ENCODE measurements at regions not wholly inside any gene's neighbourhood (a gene's known extent, or its start where the extent isn't known, plus 50 kb on each side); places are given as distances from the start of the nearest gene placed in this dataset.

DNA sequence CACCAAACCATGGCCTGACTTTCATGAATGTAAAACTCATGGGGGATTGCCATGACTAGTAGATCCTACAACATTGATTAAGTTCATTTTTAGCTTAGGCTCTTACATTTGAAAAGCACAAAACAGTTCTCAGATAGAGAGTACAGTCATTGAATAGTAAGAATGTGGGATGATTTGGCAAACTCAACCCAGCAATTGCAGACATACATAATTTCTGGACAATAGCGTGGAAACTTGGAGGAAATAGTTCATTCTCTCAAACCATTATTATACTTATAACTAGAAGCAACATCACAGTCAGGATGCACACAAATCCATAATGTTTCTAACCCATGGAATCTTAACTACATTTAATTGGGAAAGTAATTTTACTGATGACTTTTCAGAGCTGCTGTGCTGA is 598.2 kb downstream of the LMO4 start:
- Histone ChIP-seq H3K79me2 (ENCODE audit: insufficient read depth, low read length) (no peaks in the 10 kb centered on the region), H3K36me3 (ENCODE audit: insufficient read depth, low read length) (no peaks in the 10 kb centered on the region), H4K20me1 (ENCODE audit: insufficient read depth, low read length) (no peaks in the 10 kb centered on the region), H3K9ac (ENCODE audit: low read length) (no peak overlapping the region), H3K9me3 (ENCODE audit: insufficient read depth, low read depth, low read length) (no peaks in the 10 kb centered on the region), H3K4me1 (ENCODE audit: insufficient read depth, low read length) (no peaks in the 10 kb centered on the region), H3K27ac (ENCODE audit: low read depth, low read length) (no peak overlapping the region), H2AFZ (ENCODE audit: low read depth, low read length) (no peak overlapping the region), H3K27me3 (ENCODE audit: insufficient read depth, low read length) (no peaks in the 10 kb centered on the region), H3K4me3 (ENCODE audit: insufficient read depth, low read depth, low read length) (no peak overlapping the region), H3K4me2 (ENCODE audit: low read length) (no peak overlapping the region)
- FAIRE-seq = no peak
- Mint-ChIP-seq H3K4me3 (ENCODE audit: unreplicated experiment) (no peak overlapping the region), H3K27ac (ENCODE audit: unreplicated experiment) (no peak overlapping the region), H3K4me1 (ENCODE audit: low read depth, unreplicated experiment) (peaks cover 3% of the 10 kb centered on the region), H3K27me3 (ENCODE audit: low read depth, unreplicated experiment) (no peaks in the 10 kb centered on the region), H3K9me3 (ENCODE audit: unreplicated experiment) (no peaks in the 10 kb centered on the region), H3K36me3 (ENCODE audit: low read depth, unreplicated experiment) (no peaks in the 10 kb centered on the region)
- TF ChIP-seq, protein P1, sequence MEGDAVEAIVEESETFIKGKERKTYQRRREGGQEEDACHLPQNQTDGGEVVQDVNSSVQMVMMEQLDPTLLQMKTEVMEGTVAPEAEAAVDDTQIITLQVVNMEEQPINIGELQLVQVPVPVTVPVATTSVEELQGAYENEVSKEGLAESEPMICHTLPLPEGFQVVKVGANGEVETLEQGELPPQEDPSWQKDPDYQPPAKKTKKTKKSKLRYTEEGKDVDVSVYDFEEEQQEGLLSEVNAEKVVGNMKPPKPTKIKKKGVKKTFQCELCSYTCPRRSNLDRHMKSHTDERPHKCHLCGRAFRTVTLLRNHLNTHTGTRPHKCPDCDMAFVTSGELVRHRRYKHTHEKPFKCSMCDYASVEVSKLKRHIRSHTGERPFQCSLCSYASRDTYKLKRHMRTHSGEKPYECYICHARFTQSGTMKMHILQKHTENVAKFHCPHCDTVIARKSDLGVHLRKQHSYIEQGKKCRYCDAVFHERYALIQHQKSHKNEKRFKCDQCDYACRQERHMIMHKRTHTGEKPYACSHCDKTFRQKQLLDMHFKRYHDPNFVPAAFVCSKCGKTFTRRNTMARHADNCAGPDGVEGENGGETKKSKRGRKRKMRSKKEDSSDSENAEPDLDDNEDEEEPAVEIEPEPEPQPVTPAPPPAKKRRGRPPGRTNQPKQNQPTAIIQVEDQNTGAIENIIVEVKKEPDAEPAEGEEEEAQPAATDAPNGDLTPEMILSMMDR (IDR thresholded peaks at IDR 0.05; ENCODE audit: insufficient read depth, low read depth, low read length) = no peak
- no peak for TF ChIP-seq EZH2 (IDR thresholded peaks at IDR 0.05; ENCODE audit: insufficient read depth, low read length)
- no peak for DNase-seq (ENCODE audit: low read depth)

- H3K9me3 Mint-ChIP-seq (ENCODE audit: unreplicated experiment) = no peaks in the 10 kb centered on the region
- no peak overlapping the region for H3K27ac Mint-ChIP-seq (ENCODE audit: unreplicated experiment)
- Histone ChIP-seq H3K36me3 (ENCODE audit: insufficient read depth, low read length) (no peaks in the 10 kb centered on the region), H3K4me3 (ENCODE audit: insufficient read depth, low read depth, low read length) (no peak overlapping the region), H3K4me2 (ENCODE audit: low read length) (no peak overlapping the region), H2AFZ (ENCODE audit: low read depth, low read length) (no peak overlapping the region), H3K79me2 (ENCODE audit: insufficient read depth, low read length) (no peaks in the 10 kb centered on the region), H3K9ac (ENCODE audit: low read length) (no peak overlapping the region), H3K27me3 (ENCODE audit: insufficient read depth, low read length) (no peaks in the 10 kb centered on the region), H3K9me3 (ENCODE audit: insufficient read depth, low read depth, low read length) (no peaks in the 10 kb centered on the region), H4K20me1 (ENCODE audit: insufficient read depth, low read length) (no peaks in the 10 kb centered on the region), H3K27ac (ENCODE audit: low read depth, low read length) (no peak overlapping the region), H3K4me1 (ENCODE audit: insufficient read depth, low read length) (no peaks in the 10 kb centered on the region)
- TF ChIP-seq, protein P1 (IDR thresholded peaks at IDR 0.05; ENCODE audit: insufficient read depth, low read depth, low read length) = no peak
- no peak for TF ChIP-seq EZH2 (IDR thresholded peaks at IDR 0.05; ENCODE audit: insufficient read depth, low read length)
- no peaks in the 10 kb centered on the region for H3K36me3 Mint-ChIP-seq (ENCODE audit: low read depth, unreplicated experiment)
- DNase-seq (ENCODE audit: low read depth) (peak; percentile 63), FAIRE-seq (no peak)
- H3K27me3 Mint-ChIP-seq (ENCODE audit: low read depth, unreplicated experiment) = no peaks in the 10 kb centered on the region
- no peak overlapping the region for H3K4me3 Mint-ChIP-seq (ENCODE audit: unreplicated experiment)
- peaks cover 3% of the 10 kb centered on the region for H3K4me1 Mint-ChIP-seq (ENCODE audit: low read depth, unreplicated experiment)
Measured at GRCh38 chr1:87927391-87928280, 599.0 kb downstream of the LMO4 start.

DNA sequence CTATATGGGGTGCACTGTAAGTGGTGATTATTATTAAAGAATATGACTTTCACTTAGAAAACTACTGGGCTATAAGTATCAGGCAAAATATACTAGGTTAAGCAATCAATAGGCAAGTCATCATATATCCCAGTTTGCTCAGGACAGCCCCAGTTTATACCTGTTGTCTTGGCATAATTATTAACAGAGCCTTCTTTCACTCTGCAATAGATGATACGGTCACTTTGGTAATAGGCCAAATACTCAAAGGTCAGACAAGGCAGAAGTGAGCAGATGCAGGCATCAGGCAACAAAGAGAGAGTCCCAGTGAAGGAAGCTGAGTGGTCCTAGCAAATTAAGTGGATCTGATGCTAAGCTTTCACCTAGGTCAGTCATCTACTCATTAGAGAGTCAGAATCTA is 599.9 kb downstream of the LMO4 start:
- Histone ChIP-seq H3K36me3 (ENCODE audit: insufficient read depth, low read length) (no peaks in the 10 kb centered on the region), H3K27me3 (ENCODE audit: insufficient read depth, low read length) (no peaks in the 10 kb centered on the region), H2AFZ (ENCODE audit: low read depth, low read length) (no peak overlapping the region), H3K9ac (ENCODE audit: low read length) (no peak overlapping the region), H3K4me2 (ENCODE audit: low read length) (no peak overlapping the region), H3K4me1 (ENCODE audit: insufficient read depth, low read length) (no peaks in the 10 kb centered on the region), H3K9me3 (ENCODE audit: insufficient read depth, low read depth, low read length) (no peaks in the 10 kb centered on the region), H3K27ac (ENCODE audit: low read depth, low read length) (no peak overlapping the region), H3K4me3 (ENCODE audit: insufficient read depth, low read depth, low read length) (no peak overlapping the region), H4K20me1 (ENCODE audit: insufficient read depth, low read length) (no peaks in the 10 kb centered on the region), H3K79me2 (ENCODE audit: insufficient read depth, low read length) (no peaks in the 10 kb centered on the region)
- FAIRE-seq (no peak), DNase-seq (ENCODE audit: low read depth) (no peak)
- no peak overlapping the region for H3K27ac Mint-ChIP-seq (ENCODE audit: unreplicated experiment)
- H3K27me3 Mint-ChIP-seq (ENCODE audit: low read depth, unreplicated experiment) = no peaks in the 10 kb centered on the region
- H3K4me3 Mint-ChIP-seq (ENCODE audit: unreplicated experiment) = no peak overlapping the region
- peaks cover 3% of the 10 kb centered on the region for H3K4me1 Mint-ChIP-seq (ENCODE audit: low read depth, unreplicated experiment)
- no peaks in the 10 kb centered on the region for H3K9me3 Mint-ChIP-seq (ENCODE audit: unreplicated experiment)
- no peak for TF ChIP-seq EZH2 (IDR thresholded peaks at IDR 0.05; ENCODE audit: insufficient read depth, low read length)
- H3K36me3 Mint-ChIP-seq (ENCODE audit: low read depth, unreplicated experiment) = no peaks in the 10 kb centered on the region
